Left colon (tissue), 2 donors: ENCODE measurements at regions not wholly inside any gene's neighbourhood (a gene's known extent, or its start where the extent isn't known, plus 50 kb on each side); places are given as distances from the start of the nearest gene placed in this dataset.

ENCODE experiments used
- ATAC-seq: fragments of 200-7000 bp; cut with Tn5 transposase; one replicate; pipeline ENCODE4 v1.9.1; 2020; ENCODE audit warnings: mild to moderate bottlenecking, moderate library complexity
- DNase-seq, 2 donors: peaks; one replicate each; pipeline ENCODE4 v3.0.0-alpha.2; 2020
- intact Hi-C, 2 donors: fragments of 100-400 bp; cut with DNase I in 1 of 2; cut with micrococcal nuclease in 1 of 2; formaldehyde crosslinking; loops; one replicate each; pipeline versions ENCODE4 v1.11.2 to v1.14.0; 2022; cut with DNase I, micrococcal nuclease
- donor health status: DM: no; HTN: no; CAD: no.
- donor health status: DM: yes; HTN: yes; CAD: no.

DNA sequence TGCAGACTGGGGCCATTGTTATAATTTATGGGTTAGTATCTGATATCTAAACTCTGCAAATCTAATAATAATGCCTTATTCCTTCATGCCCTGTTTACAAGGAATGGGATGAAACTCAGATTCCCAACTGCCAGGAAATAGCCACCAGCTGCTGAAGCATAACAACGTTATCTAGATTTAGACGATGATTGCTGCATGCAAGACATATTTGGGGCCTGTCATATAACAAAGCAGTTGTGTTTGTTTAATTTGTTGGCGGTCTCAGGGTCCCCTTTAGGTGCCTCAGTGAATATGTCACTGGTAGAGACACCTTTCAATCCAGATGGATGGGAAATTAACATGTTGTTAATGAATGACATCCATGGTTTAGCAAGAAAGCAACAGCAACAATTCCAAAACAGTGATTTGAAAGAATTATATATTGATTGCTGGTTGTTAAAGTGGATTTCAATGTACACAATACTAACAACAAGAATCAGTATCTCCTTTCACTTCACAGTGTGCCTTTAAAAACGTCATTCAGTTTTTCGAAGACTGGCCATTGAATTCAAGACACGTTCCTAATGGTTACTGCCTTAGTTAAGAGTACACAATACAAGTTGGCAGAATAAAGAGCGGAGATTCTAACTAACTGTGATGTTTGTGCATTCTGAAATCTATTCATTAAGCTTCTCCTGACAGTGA lies 860.6 kb upstream of the CELF2 start:
- DNase-seq = no peak
- no peak for ATAC-seq
- intact Hi-C loops = no loop called here

DNA sequence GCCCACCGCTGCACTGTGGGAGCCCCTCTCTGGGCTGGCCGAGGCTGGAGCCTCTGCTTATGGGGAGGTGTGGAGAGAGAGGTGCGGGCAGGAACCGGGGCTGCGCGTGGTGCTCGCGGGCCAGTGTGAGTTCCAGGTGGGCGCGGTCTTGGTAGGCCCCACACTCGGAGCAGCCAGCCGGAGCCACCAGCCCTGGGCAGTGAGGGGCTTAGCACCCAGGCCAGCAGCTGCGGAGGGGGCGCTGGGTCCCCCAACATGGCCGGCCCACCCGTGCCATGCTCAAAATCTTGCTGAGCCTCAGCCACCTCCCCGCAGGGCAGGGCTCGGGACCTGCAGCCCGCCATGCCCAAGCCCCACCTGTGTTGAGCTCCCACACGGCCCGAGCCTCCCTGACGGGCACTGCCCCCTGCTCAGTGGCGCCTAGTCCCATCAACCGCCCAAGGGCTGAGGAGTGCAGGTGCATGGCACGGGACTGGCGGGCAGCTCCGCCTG lies 856.8 kb upstream of the CELF2 start:
- DNase-seq (no peak), ATAC-seq (no peak)
- intact Hi-C loops = no loop called here

DNA sequence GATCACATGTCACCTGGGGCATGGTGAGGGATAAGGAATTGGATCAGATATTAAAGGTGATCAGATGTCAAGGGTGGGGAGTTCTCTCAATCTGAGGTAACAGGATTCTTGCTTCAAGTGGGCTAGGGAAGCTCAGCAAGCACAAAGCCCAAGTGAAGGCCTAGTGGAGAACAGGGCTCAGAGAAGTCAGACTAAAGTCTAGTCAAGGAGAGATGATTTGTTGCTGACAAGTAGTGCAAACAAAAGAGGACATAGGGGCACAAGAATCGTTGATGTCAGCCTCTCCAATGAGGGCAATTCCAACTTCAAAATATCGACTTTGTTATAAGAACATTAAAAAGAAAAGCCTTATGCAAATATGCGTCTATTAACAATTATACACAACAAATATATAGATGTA lies 852.8 kb upstream of the CELF2 start:
- DNase-seq (no peak), ATAC-seq (no peak)
- intact Hi-C loops = no loop called here

DNA sequence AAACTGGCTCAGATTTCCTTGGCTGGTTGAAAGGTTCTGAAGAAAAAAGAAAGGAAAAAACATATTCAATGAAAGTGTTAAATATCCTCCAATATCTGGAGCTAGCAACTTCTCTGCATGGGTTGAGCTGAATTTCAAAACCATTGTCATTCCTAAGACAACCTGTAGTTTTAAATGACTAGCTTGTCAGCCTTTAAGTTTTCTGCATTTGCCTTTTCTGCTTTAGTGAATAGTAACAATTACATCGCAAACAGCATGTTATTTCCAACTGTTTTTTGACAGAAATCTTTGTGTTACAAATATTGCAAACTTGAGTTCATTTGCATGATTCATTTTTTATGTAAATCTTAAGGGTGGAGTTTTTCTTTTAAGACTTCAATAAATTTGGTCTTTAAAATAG lies 852.3 kb upstream of the CELF2 start:
- intact Hi-C loops = no loop called here
- DNase-seq (no peak), ATAC-seq (no peak)

DNA sequence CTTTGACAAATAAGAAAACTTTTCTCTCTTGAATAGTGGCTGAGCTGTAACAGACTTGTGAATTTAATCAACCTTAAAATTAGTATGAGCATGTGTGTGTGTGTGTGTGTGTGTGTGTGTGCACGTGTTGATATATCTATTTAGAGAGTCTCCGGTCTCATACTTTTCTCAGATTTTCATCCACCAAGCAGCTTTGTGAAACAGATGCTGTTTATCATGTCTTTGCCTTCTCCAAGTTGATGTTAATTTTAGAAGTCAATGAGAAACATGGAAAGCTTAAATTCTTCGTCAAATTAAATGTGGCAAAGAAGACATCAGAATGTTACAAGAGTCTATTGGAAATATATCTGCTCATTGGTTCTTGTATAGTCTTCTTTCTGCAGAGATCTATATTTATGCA lies 839.2 kb upstream of the CELF2 start:
- no peak for DNase-seq
- ATAC-seq = no peak
- intact Hi-C loops = no loop called here

DNA sequence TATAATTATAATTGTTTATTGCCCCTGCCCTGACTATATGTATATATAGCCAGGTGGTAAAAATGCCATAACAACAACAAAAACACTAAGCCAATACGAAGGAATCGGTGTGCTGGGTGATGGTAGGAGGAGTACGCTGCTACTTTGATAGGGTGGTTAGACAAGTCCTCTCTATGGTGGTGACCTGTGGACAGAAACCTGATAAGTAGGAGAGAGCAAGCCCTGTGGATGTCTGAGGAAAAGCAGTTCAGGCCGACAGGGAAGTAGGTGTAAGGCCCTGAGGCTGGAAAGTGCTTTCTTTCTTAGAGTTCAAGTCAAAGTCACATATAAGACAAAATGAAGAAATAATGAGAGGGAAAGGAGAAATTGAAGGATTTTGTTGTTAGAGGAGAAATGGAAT lies 823.8 kb upstream of the CELF2 start:
- ATAC-seq (no peak), DNase-seq (no peak)
- intact Hi-C loops = no loop called here

DNA sequence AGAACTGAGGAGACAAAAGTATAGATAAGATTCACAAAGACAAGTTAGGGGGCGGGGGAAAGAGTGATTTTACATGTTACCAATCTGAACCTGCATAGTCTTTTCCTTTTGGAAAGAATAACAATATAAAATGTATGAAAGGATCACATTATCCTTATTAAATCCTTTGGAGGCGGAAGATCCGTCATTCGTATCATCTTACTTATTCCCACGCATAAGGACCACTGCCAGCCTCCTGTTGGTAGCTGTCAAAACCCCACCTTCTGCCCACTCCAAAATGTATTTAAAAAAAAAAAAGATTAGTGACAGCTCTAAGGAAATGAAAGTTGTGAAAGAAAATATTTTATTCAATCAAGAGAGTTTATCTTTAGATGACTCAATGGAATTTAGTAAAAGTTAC lies 821.0 kb upstream of the CELF2 start:
- DNase-seq (no peak), ATAC-seq (no peak)
- intact Hi-C loops = no loop called here

DNA sequence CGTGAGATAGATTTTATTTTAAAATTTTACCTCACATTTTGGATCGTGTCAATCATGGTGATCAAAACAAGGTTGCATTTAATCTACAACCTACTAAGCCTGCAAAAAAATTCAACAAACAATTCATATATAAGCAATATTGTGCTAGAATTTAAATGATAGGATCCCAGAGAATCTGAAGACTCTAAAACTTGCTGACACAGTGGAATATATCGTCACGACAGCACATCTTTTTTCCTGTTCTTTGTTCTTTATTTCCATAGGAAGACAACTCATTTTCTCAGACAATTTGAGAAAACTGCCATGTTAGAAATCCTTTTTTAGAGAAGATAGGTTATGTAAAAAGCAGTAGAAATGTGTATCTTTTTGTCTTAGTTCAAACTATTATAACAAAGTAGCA lies 820.2 kb upstream of the CELF2 start:
- ATAC-seq (no peak), DNase-seq (no peak)
- intact Hi-C loops = no loop called here

DNA sequence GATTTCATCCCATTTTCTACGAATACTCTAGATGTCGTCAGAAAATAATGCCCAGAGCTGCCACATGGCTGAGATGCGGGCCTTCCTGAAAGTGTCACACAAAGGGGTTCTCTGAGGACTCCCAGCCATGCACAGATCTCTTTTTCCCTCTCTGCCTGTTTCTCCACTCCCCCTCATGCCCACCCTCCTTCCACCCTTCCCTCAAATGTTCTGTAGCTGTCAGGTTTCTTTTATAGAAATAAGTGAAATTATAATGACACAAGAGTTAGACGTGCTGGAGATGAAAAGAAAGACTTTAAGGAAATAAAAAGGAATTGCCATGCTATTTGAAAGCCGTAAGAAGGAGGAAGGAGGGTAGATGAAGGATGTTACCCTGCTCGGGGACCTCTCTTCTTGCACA lies 819.3 kb upstream of the CELF2 start:
- DNase-seq (no peak), ATAC-seq (no peak)
- intact Hi-C loops = no loop called here

DNA sequence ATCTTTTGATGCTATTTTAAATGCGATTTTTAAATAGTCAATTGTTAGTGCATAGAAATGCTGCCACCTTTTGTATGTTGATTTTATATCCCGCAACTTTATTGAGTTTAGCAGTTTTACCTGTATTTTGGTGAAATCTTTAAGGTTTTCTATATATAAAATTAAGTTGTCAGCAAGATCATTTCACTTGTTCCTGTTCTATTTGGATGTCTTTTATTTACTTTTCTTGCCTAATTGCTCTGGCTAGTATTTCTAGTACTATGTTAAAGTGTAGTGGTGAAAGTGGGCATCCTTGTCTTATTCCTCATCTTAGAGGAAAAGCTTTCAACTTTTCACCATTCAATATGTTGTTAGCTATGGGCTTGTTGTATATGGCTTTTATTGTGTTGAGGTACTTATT lies 813.3 kb upstream of the CELF2 start:
- intact Hi-C loops = no loop called here
- ATAC-seq (no peak), DNase-seq (no peak)

DNA sequence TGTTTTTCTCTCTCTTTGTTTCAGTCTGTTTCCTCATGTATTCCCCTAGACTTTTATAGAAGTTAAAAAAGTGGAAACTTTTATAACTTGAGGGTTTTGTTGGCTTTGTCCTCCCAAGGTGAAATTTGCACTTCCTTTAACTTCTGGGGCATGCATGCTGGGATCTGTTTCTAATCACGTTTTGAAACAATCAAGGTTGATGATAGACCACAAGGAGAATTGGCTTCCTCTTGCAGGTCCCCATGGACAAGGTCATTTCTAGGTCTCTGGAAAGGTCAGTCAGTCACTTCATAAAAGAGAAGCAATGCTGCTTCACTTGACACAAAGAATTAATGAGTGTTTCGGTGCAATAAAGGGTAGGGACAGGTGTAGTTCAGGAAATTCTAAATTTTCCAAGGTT lies 811.8 kb upstream of the CELF2 start:
- DNase-seq (no peak), ATAC-seq (no peak)
- intact Hi-C loops = no loop called here

DNA sequence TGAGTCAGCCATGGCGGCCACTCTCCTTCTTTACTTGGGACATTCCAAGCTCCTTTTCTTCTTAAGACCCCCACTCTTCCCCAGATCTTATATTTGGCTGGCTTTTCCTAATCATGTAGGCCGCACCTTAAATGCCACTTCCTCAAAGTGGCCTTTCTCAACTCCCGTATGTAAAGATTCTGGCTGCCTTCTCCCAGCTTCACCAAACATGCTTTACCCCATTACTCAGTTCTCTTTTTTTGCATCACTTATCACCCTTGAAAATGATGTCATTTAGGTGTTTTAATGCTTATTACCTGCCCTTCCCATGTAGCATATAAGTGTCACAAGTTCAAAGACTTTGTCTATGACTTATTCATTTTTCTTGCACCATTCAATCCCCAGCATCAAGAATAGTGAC lies 810.1 kb upstream of the CELF2 start:
- DNase-seq = no peak

DNA sequence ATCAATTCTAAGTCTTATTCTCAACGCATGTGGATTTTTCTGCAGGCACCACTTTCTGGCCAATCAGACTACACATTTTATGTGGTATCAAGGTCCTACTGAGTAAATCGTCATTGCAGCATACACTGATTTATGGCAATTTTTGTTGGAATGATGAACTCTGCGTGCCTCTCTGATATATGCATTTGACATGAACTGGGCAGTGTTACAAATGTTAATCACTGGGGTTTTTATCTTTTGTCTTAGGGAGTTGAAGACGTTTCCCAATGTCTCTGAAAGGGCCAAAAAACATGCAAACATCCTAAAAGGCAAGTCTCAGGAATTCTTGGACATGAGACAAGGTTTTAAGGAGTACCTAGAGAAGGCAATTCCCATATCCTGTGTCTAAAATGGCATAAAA lies 809.5 kb upstream of the CELF2 start:
- DNase-seq (no peak), ATAC-seq (no peak)
- intact Hi-C loops = no loop called here

More for the DNA sequence above, 810.1 kb upstream of the CELF2 start:
- intact Hi-C loops = no loop called here
- no peak for ATAC-seq

DNA sequence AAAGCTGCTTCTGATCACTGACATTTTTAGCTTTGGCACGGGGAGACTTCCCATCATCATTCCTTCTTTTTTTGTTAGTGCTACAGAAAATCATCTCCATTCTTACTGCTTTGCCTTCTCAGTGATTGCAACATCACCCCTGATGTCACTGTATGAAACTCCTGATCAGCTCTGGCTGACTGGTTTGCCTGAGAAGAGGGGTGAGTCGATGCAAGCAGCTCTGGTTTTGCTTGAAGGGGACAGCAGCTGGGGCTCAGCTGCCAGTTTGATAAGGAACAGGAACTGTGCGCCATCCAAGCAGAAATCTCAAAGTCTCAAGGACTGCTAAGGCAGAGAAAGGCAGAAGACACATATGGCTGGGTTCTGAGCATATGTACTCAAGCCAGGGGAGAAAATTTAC lies 808.5 kb upstream of the CELF2 start:
- intact Hi-C loops = no loop called here
- ATAC-seq (no peak), DNase-seq (peak; percentile 3 to 25)

DNA sequence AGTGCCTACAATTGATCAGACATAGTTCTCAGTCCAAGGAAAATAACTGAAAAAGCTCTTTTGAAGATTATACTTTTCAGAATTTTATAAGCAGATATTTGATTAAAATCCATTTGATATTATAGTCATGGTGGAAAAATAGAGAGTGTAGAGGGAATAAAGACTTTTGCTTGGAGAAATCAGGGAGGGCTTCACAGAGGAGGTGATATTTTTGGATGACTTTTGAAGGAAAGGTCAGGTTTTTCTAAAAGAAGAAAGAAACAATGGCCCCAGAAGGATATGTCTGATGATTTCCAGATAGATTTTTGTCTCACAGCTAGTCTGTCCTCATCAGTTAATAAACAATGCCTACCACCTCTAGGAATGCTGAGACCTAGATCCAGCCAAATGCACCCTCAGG lies 806.3 kb upstream of the CELF2 start:
- intact Hi-C loops = no loop called here

DNA sequence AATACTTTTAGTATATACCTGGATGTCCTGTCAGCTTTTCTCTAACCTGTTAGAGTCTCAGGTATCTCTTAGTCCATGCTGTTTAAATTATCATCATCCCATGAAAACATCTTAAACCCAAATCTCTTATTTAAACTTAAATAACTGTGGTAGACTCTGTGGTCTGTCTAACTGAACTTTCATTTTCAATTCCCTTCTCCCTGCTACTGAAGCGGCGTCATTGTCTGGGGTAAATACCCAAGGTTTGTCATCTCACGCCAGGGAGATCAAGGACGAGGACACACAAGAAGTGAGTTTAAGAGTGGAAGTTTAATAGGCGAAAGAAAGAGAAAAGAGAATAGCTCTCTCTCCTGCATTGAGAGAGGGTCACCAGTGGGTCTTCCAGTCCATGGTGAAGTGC lies 804.4 kb upstream of the CELF2 start:
- no peak for ATAC-seq
- DNase-seq = no peak
- intact Hi-C loops = no loop called here

More for the DNA sequence above, 806.3 kb upstream of the CELF2 start:
- ATAC-seq = no peak
- no peak for DNase-seq

DNA sequence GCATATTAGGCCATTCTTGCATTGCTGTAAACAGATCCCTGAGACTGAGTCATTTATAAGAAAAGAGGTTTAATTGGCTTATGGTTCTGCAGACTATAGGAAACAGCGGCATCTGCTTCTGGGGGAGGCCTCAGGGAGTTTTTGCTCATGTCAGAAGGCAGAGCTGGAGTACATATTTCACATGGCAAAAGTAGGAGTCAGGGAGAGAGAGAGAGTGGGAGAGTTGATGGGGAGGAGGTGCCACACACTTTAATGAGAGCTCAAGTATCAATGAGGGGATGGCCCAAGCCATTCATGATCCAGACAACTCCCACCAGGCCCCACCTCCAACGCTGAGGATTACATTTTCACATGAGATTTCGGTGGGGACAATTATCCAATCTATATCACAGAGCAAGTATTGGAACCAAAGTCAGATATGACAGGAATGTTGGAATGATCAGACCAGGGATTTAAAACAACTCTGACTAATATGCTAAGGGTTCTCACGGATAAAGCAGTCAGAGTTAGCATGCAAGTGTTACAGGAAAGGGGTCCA lies 795.3 kb upstream of the CELF2 start:
- intact Hi-C loops = no loop called here
- ATAC-seq = no peak
- DNase-seq = no peak

DNA sequence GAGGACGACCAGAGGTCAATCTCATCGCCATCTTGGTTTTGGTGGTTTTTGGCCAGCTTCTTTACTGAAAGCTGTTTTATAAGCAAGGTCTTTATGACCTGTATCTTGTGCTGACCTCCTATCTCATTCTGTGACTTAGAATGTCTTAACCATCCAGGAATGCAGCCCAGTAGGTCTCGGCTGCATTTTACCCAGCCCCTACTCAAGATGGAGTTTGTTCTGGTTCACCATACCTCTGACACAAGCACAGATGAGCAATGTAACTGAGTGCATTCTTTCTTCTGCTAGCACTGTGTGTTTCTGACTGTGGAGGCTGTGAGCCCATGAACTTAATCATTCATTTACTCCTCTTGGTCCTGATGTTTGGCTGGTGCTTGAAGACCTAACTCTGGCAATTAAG lies 794.5 kb upstream of the CELF2 start:
- ATAC-seq (no peak), DNase-seq (no peak)
- intact Hi-C loops = no loop called here

DNA sequence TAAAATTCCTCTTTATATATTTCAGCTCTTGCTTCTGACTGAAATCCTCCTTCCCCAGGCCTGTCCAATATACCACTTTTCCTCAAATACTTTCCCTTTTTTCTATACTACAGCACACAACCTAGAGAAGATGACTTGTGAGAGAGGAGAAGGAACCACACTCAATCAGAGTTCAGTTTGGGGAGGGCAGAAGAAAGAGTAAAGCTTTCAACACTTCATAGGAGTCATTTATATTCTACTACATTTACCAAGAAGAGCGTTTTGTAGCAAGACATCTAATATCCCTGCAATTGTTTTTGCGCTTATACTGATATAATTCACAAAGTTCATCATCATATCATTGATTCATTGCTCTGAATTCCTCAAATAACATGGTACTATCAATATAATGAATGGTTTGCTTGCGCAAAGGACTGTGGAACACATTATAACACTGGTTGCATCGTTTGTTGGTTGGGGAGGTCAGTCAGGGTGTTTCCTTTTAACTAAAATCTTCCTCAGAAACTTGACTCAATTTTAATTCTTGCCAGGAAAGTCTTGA lies 792.5 kb upstream of the CELF2 start:
- intact Hi-C loops = no loop called here
- ATAC-seq (no peak), DNase-seq (no peak)

DNA sequence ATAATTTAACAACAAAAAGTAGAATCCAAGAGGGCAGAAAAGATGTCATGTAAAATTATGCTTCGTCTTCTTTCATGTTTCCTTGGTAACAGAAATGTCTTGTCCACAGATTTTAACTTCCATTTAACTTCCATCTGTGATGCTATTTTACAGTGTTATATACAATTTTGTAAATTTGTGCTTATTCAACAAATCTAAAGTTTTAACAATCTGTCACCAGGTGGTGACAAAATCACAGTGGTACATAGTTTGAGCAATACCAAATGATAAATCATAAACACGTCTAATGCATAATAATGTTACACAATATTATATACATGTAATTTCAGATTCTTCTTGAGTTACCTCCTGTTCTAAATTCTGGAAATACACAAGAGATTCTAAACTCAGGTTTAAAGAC lies 784.4 kb upstream of the CELF2 start:
- no peak for ATAC-seq
- no peak for DNase-seq
- intact Hi-C loops = no loop called here

DNA sequence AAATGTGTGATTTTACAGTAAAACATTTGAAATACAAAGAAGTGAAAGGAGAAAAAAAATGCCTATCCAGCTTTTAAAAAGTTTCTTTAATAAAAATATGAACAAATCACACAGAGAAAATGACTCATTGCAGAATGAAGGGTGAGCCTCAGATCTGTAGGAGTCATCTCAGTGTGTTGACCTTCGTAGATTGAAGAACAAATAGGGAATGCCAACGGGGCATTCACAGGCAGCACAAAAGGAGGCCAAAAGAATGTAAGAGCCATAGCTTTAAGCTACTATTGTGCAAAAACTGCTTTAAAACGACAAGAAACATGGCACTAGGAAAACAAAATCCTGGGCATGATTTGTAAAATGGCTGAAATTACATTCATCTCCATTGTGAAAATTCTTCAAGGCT lies 782.7 kb upstream of the CELF2 start:
- no peak for ATAC-seq
- no peak for DNase-seq
- intact Hi-C loops = no loop called here
